Prostate gland (tissue), 2 donors: ENCODE measurements at regions not wholly inside any gene's neighbourhood (a gene's known extent, or its start where the extent isn't known, plus 50 kb on each side); places are given as distances from the start of the nearest gene placed in this dataset.

Source experiments
- DNase-seq: peaks from one replicate; pipeline ENCODE4 v3.0.0-alpha.2; 2019; ENCODE audit warnings: low spot score
- H3K27ac ChIP-seq, 2 donors: fragments of 200-600 bp; sonication (generic); 2 replicates each; pipeline ENCODE4 v1.5.1; 2017 to 2019
- H3K27me3 ChIP-seq: fragments of 200-600 bp; sonication (generic); replicated peaks from 2 replicates; pipeline ENCODE4 v1.5.1; 2019; ENCODE audit not compliant: insufficient read depth
- H3K36me3 ChIP-seq, 2 donors: fragments of 200-600 bp; sonication (generic); 1 replicate in 1 of 2; 2 replicates in 1 of 2; pipeline versions ENCODE4 v1.5.1 to v1.8.1; 2017 to 2019
- H3K4me1 ChIP-seq: fragments of 200-600 bp; sonication (generic); replicated peaks from 2 replicates; pipeline ENCODE4 v1.5.1; 2019
- H3K4me3 ChIP-seq, 2 donors: fragments of 200-600 bp; sonication (generic); 2 replicates each; pipeline ENCODE4 v1.5.1; 2017 to 2019
- H3K9me3 ChIP-seq: fragments of 200-600 bp; sonication (generic); 2 replicates; pipeline ENCODE4 v1.5.1; 2017
- POLR2A ChIP-seq: fragments of 450-650 bp; IDR thresholded peaks from one replicate; pipeline ENCODE4 v1.6.1; 2016; ENCODE audit warnings: antibody characterized with exemption, mild to moderate bottlenecking
- POLR2AphosphoS5 ChIP-seq: sonication (generic); formaldehyde crosslinking; IDR thresholded peaks from one replicate; pipeline ENCODE4 v1.6.1; 2017; ENCODE audit warnings: antibody characterized with exemption
- WGBS: methylation state at CpG from one replicate; pipeline ENCODE4 v1.1.5; 2018; 5-methylcytosine and 5-hydroxymethylcytosine counted together
- intact Hi-C: fragments of 100-400 bp; cut with DNase I; formaldehyde crosslinking; loops from one replicate; pipeline ENCODE4 v1.14.2; 2022
- TF ChIP-seq, protein P1 (sequence below), 4 experiments: fragments of 200-600 bp in 2 of 4; fragments of 450-650 bp in 2 of 4; sonication (generic) in 2 of 4; IDR thresholded peaks; 1 replicate in 3 of 4; 2 replicates in 1 of 4; pipeline ENCODE4 v1.5.1; 2016 to 2019; ENCODE audit warnings: antibody characterized with exemption in 4 of 4, mild to moderate bottlenecking in 2 of 4, moderate library complexity in 2 of 4

DNA sequence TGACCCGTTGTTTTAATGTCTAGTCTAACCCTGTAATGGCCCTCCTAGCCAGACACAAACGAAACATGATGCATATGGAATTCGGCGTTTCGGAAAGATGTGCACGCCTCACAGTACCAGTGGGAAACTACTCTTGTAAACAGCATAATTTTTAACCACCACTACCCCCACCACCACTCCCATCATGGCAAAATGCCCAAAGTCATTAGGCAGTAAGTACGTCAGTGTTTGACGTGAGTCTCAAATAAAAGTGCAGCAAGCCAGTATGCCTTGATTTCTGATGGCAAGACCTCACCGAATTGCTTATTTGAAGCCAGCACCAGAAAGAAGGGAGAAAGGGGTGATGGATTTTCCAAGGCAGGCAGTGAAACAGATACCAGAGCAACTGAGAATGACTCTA is 71.4 kb downstream of the ADRB2 start:
- Histone ChIP-seq H3K4me1 (peaks cover 2% of the 10 kb centered on the region), H3K27me3 (no peaks in the 10 kb centered on the region), H3K9me3 (no peaks in the 10 kb centered on the region), H3K4me3 (no peak overlapping the region), H3K27ac (no peak overlapping the region), H3K36me3 (no peaks in the 10 kb centered on the region)
- 53% methylated on average over 9 of the region's 9 CpGs for WGBS
- TF ChIP-seq POLR2AphosphoS5 (no peak), POLR2A (no peak)
- TF ChIP-seq, protein P1, sequence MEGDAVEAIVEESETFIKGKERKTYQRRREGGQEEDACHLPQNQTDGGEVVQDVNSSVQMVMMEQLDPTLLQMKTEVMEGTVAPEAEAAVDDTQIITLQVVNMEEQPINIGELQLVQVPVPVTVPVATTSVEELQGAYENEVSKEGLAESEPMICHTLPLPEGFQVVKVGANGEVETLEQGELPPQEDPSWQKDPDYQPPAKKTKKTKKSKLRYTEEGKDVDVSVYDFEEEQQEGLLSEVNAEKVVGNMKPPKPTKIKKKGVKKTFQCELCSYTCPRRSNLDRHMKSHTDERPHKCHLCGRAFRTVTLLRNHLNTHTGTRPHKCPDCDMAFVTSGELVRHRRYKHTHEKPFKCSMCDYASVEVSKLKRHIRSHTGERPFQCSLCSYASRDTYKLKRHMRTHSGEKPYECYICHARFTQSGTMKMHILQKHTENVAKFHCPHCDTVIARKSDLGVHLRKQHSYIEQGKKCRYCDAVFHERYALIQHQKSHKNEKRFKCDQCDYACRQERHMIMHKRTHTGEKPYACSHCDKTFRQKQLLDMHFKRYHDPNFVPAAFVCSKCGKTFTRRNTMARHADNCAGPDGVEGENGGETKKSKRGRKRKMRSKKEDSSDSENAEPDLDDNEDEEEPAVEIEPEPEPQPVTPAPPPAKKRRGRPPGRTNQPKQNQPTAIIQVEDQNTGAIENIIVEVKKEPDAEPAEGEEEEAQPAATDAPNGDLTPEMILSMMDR (IDR thresholded peaks at IDR 0.05): no peak
- intact Hi-C loops: no loop called here
- no peak for DNase-seq

DNA sequence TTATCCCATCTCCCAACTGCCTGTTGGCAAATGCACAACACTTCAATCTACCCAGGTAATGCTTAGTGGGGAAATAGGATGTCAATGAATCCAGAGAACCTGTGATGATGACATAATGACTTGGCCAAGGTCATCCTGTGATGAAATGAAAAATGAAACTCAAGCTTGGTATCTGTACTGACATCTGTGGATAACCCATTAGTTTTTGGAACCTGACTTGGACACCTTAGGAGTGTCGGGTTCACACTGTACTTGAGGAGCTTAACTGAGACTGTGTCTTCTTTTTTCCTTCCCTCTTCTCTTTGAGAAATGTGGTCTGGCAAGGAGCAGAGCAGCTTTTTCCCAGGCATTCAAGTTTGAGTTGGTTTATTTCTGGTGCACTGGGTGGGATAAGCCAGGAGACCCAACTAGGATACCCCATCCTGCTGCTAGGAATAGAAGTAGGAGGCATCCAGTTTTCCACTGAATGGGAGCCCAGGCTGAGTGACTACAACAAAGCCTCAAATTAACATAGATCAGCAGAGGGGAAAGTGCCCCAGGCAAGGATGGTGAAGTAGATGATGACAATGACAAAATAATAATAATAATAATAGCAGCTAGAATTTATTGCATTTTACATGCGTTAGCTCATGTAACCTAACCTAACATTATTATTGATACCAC is 72.1 kb downstream of the ADRB2 start:
- DNase-seq: no peak
- H3K27me3 ChIP-seq: no peaks in the 10 kb centered on the region
- H3K9me3 ChIP-seq: no peaks in the 10 kb centered on the region
- no peak overlapping the region for H3K27ac ChIP-seq
- H3K36me3 ChIP-seq: no peaks in the 10 kb centered on the region
- 90% methylated on average over 2 of the region's 2 CpGs for whole genome bisulfite sequencing
- no peak for TF ChIP-seq POLR2A
- TF ChIP-seq, protein P1 (IDR thresholded peaks at IDR 0.05): no peak
- no peak for TF ChIP-seq POLR2AphosphoS5
- no peak overlapping the region for H3K4me3 ChIP-seq
- intact Hi-C loops: no loop called here
- peaks cover 4% of the 10 kb centered on the region for H3K4me1 ChIP-seq

DNA sequence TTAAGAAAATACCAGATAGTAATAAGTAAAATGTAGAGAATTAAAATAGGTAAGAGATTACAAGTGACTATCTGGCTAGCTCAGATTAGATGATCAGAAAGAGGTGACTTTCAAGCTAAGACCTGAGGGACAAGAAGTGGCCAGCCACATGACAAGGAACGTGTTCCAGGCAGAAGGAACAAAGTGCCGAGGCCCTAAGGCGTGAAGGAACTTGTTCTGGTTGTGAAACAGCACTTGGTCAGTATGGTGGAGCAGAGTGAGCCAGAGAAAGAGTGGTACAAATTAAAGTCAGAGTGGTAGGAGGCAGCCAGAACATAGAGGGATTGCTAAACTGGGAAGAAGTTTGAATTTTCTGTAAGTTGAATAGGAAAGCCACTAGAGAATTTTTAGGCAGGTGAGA is 73.6 kb downstream of the ADRB2 start:
- Histone ChIP-seq H3K9me3 (no peaks in the 10 kb centered on the region), H3K27me3 (no peaks in the 10 kb centered on the region), H3K4me3 (no peak overlapping the region), H3K27ac (no peak overlapping the region), H3K4me1 (peaks cover 9% of the 10 kb centered on the region), H3K36me3 (no peaks in the 10 kb centered on the region)
- peak; percentile 72 for DNase-seq
- intact Hi-C loops: no loop called here
- TF ChIP-seq POLR2A (no peak), POLR2AphosphoS5 (peak; percentile 83)
- 49% methylated on average over 3 of the region's 3 CpGs for WGBS

- peaks cover 9% of the 10 kb centered on the region for H3K4me1 ChIP-seq
- H3K36me3 ChIP-seq: no peaks in the 10 kb centered on the region
- TF ChIP-seq, protein P1 (IDR thresholded peaks at IDR 0.05): no peak
- no peak for TF ChIP-seq POLR2A
- no peak for TF ChIP-seq POLR2AphosphoS5
- no peak overlapping the region for H3K4me3 ChIP-seq
- H3K9me3 ChIP-seq: no peaks in the 10 kb centered on the region
- H3K27me3 ChIP-seq: no peaks in the 10 kb centered on the region
- peak overlapping the region; percentile 24 to 88 for H3K27ac ChIP-seq
- 61% methylated on average over 2 of the region's 2 CpGs for WGBS
- intact Hi-C loops: no loop called here
- no peak for DNase-seq
Measured at GRCh38 chr5:148902478-148902877, 76.1 kb downstream of the ADRB2 start.

GRCh38 chr5:148903587-148903986 is 77.2 kb downstream of the ADRB2 start:
- no peaks in the 10 kb centered on the region for H3K36me3 ChIP-seq
- TF ChIP-seq POLR2A: no peak
- TF ChIP-seq, protein P1 (IDR thresholded peaks at IDR 0.05): no peak
- TF ChIP-seq POLR2AphosphoS5: no peak
- peak overlapping the region; percentile 77 to 88 for H3K27ac ChIP-seq
- H3K4me1 ChIP-seq: peaks cover 11% of the 10 kb centered on the region
- 64% methylated on average over 2 of the region's 2 CpGs for WGBS
- DNase-seq: no peak
- no peaks in the 10 kb centered on the region for H3K27me3 ChIP-seq
- intact Hi-C loops: no loop called here
- no peaks in the 10 kb centered on the region for H3K9me3 ChIP-seq
- no peak overlapping the region for H3K4me3 ChIP-seq
